ENCODE measurements at regions not wholly inside any gene's neighbourhood (a gene's known extent, or its start where the extent isn't known, plus 50 kb on each side); places are given as distances from the start of the nearest gene placed in this dataset.
"Not testable (repeated sequence)": the region's sequence is repeated elsewhere in the genome, so short reads cannot be mapped to it uniquely, and the experiment has no call there.

GRCh38 chr6:106749609-106750008, 120.2 kb downstream of the QRSL1 start:
- intact Hi-C loops (cut with micrococcal nuclease), result no loop called here
- DNase-seq, result no peak
- ChIA-PET CTCF (interaction anchor here (0.8 kb wide), 1 partner anchor 248 kb away, joined by 3 read pairs; no protein-coding TSS in a partner anchor), POLR2A (no interaction called here)
- Mint-ChIP-seq H3K27ac (no peak overlapping the region), H3K36me3 (no peaks in the 10 kb centered on the region), H3K27me3 (peaks cover 8% of the 10 kb centered on the region), H3K9me3 (no peaks in the 10 kb centered on the region), H3K4me3 (no peak overlapping the region), H3K4me1 (ENCODE audit: low read depth) (no peaks in the 10 kb centered on the region)

- no peak for DNase-seq
- H3K9me3 Mint-ChIP-seq, result no peaks in the 10 kb centered on the region
- POLR2A ChIA-PET, result no interaction called here
- no peaks in the 10 kb centered on the region for H3K4me1 Mint-ChIP-seq (ENCODE audit: low read depth)
- H3K27ac Mint-ChIP-seq, result no peak overlapping the region
- H3K27me3 Mint-ChIP-seq, result peaks cover 13% of the 10 kb centered on the region
- intact Hi-C loops (cut with micrococcal nuclease), result no loop called here
- no peaks in the 10 kb centered on the region for H3K36me3 Mint-ChIP-seq
- CTCF ChIA-PET, result interaction anchor here (0.8 kb wide), 1 partner anchor 249 kb away, joined by 3 read pairs; no protein-coding TSS in a partner anchor
- no peak overlapping the region for H3K4me3 Mint-ChIP-seq
Observed at GRCh38 chr6:106748547-106749207, 119.3 kb downstream of the QRSL1 start.

- intact Hi-C loops (cut with micrococcal nuclease), result no loop called here
Observed at GRCh38 chr6:106747139-106747538, 117.8 kb downstream of the QRSL1 start.

GRCh38 chr6:106746652-106747051, 117.3 kb downstream of the QRSL1 start:
- CTCF ChIA-PET, result no interaction called here
- Mint-ChIP-seq H3K27me3 (peaks cover 13% of the 10 kb centered on the region), H3K27ac (no peak overlapping the region), H3K4me3 (no peak overlapping the region), H3K9me3 (no peaks in the 10 kb centered on the region), H3K36me3 (no peaks in the 10 kb centered on the region), H3K4me1 (ENCODE audit: low read depth) (no peaks in the 10 kb centered on the region)
- no peak for DNase-seq
- intact Hi-C loops (cut with micrococcal nuclease), result no loop called here
- POLR2A ChIA-PET, result no interaction called here

More at GRCh38 chr6:106747139-106747538, 117.8 kb downstream of the QRSL1 start:
- Mint-ChIP-seq H3K27me3 (peaks cover 13% of the 10 kb centered on the region), H3K9me3 (no peaks in the 10 kb centered on the region), H3K27ac (no peak overlapping the region), H3K4me3 (no peak overlapping the region), H3K4me1 (ENCODE audit: low read depth) (no peaks in the 10 kb centered on the region), H3K36me3 (no peaks in the 10 kb centered on the region)
- POLR2A ChIA-PET, result no interaction called here
- DNase-seq, result no peak
- CTCF ChIA-PET, result no interaction called here

- H3K4me1 Mint-ChIP-seq (ENCODE audit: low read depth), result no peaks in the 10 kb centered on the region
- no peak overlapping the region for H3K4me3 Mint-ChIP-seq
Observed at GRCh38 chr6:106745824-106746582, 116.6 kb downstream of the QRSL1 start.

GRCh38 chr6:106745197-106745770, 115.9 kb downstream of the QRSL1 start:
- CTCF ChIA-PET, result no interaction called here
- Mint-ChIP-seq H3K4me1 (ENCODE audit: low read depth) (no peaks in the 10 kb centered on the region), H3K27ac (no peak overlapping the region), H3K9me3 (no peaks in the 10 kb centered on the region), H3K4me3 (no peak overlapping the region), H3K27me3 (peaks cover 13% of the 10 kb centered on the region), H3K36me3 (no peaks in the 10 kb centered on the region)
- POLR2A ChIA-PET, result no interaction called here
- intact Hi-C loops (cut with micrococcal nuclease), result no loop called here
- no peak for DNase-seq

More at GRCh38 chr6:106745824-106746582, 116.6 kb downstream of the QRSL1 start:
- Mint-ChIP-seq H3K36me3 (no peaks in the 10 kb centered on the region), H3K27me3 (peaks cover 13% of the 10 kb centered on the region), H3K27ac (no peak overlapping the region), H3K9me3 (no peaks in the 10 kb centered on the region)
- intact Hi-C loops (cut with micrococcal nuclease), result no loop called here
- CTCF ChIA-PET, result no interaction called here
- no peak for DNase-seq
- POLR2A ChIA-PET, result no interaction called here

- no peaks in the 10 kb centered on the region for H3K9me3 Mint-ChIP-seq
- no peak overlapping the region for H3K27ac Mint-ChIP-seq
- no peak overlapping the region for H3K4me3 Mint-ChIP-seq
- DNase-seq, result no peak
- intact Hi-C loops (cut with micrococcal nuclease), result no loop called here
- no peaks in the 10 kb centered on the region for H3K36me3 Mint-ChIP-seq
- peaks cover 13% of the 10 kb centered on the region for H3K27me3 Mint-ChIP-seq
- CTCF ChIA-PET, result no interaction called here
- H3K4me1 Mint-ChIP-seq (ENCODE audit: low read depth), result no peaks in the 10 kb centered on the region
- POLR2A ChIA-PET, result no interaction called here
Observed at GRCh38 chr6:106744781-106745180, 115.4 kb downstream of the QRSL1 start.

- H3K4me1 Mint-ChIP-seq (ENCODE audit: low read depth); H3K36me3 Mint-ChIP-seq; H3K4me3 Mint-ChIP-seq; H3K9me3 Mint-ChIP-seq; CTCF ChIA-PET; intact Hi-C loops (cut with micrococcal nuclease); DNase-seq; H3K27ac Mint-ChIP-seq; POLR2A ChIA-PET: not testable (repeated sequence)
- peaks cover 13% of the 10 kb centered on the region for H3K27me3 Mint-ChIP-seq
Observed at GRCh38 chr6:106744029-106744428, 114.7 kb downstream of the QRSL1 start.

- Mint-ChIP-seq H3K27ac (no peak overlapping the region), H3K27me3 (peaks cover 13% of the 10 kb centered on the region), H3K9me3 (no peaks in the 10 kb centered on the region), H3K4me1 (ENCODE audit: low read depth) (no peaks in the 10 kb centered on the region), H3K36me3 (no peaks in the 10 kb centered on the region), H3K4me3 (no peak overlapping the region)
- intact Hi-C loops (cut with micrococcal nuclease), result no loop called here
- ChIA-PET CTCF (no interaction called here), POLR2A (no interaction called here)
- DNase-seq, result no peak
Observed at GRCh38 chr6:106743612-106744011, 114.2 kb downstream of the QRSL1 start.

GRCh38 chr6:106740287-106740686, 110.9 kb downstream of the QRSL1 start:
- no peak overlapping the region for H3K27ac Mint-ChIP-seq
- DNase-seq, result no peak
- CTCF ChIA-PET, result no interaction called here
- POLR2A ChIA-PET, result no interaction called here
- peaks cover 15% of the 10 kb centered on the region for H3K27me3 Mint-ChIP-seq
- no peaks in the 10 kb centered on the region for H3K4me1 Mint-ChIP-seq (ENCODE audit: low read depth)
- H3K4me3 Mint-ChIP-seq, result no peak overlapping the region
- H3K9me3 Mint-ChIP-seq, result peaks cover 5% of the 10 kb centered on the region
- H3K36me3 Mint-ChIP-seq, result no peaks in the 10 kb centered on the region
- intact Hi-C loops (cut with micrococcal nuclease), result no loop called here

GRCh38 chr6:106739387-106739786, 110.0 kb downstream of the QRSL1 start:
- Mint-ChIP-seq H3K4me3 (no peak overlapping the region), H3K36me3 (no peaks in the 10 kb centered on the region), H3K4me1 (ENCODE audit: low read depth) (no peaks in the 10 kb centered on the region), H3K27me3 (peaks cover 11% of the 10 kb centered on the region), H3K27ac (no peak overlapping the region), H3K9me3 (peaks cover 5% of the 10 kb centered on the region)
- ChIA-PET CTCF (no interaction called here), POLR2A (no interaction called here)
- no peak for DNase-seq
- intact Hi-C loops (cut with micrococcal nuclease), result no loop called here

- POLR2A ChIA-PET, result no interaction called here
- no peak for DNase-seq
- H3K27ac Mint-ChIP-seq, result no peak overlapping the region
- peaks cover 7% of the 10 kb centered on the region for H3K27me3 Mint-ChIP-seq
- no peaks in the 10 kb centered on the region for H3K36me3 Mint-ChIP-seq
- H3K9me3 Mint-ChIP-seq, result peaks cover 5% of the 10 kb centered on the region
- CTCF ChIA-PET, result interaction anchor here (0.6 to 1.6 kb wide), 2 partner anchors 243 to 1568 kb away, joined by 4 to 5 read pairs; no protein-coding TSS in a partner anchor
- no peak overlapping the region for H3K4me3 Mint-ChIP-seq
- H3K4me1 Mint-ChIP-seq (ENCODE audit: low read depth), result no peaks in the 10 kb centered on the region
- intact Hi-C loops (cut with micrococcal nuclease), result no loop called here
Observed at GRCh38 chr6:106736502-106736901, 107.1 kb downstream of the QRSL1 start.

- H3K9me3 Mint-ChIP-seq, result peaks cover 5% of the 10 kb centered on the region
- no peaks in the 10 kb centered on the region for H3K36me3 Mint-ChIP-seq
- no peaks in the 10 kb centered on the region for H3K4me1 Mint-ChIP-seq (ENCODE audit: low read depth)
- no peak overlapping the region for H3K27ac Mint-ChIP-seq
- peaks cover 7% of the 10 kb centered on the region for H3K27me3 Mint-ChIP-seq
- DNase-seq, result no peak
- H3K4me3 Mint-ChIP-seq, result no peak overlapping the region
- POLR2A ChIA-PET, result no interaction called here
- intact Hi-C loops (cut with micrococcal nuclease), result no loop called here
- CTCF ChIA-PET, result no interaction called here
Observed at GRCh38 chr6:106735828-106736227, 106.5 kb downstream of the QRSL1 start.

Measured in activated CD4-positive, alpha-beta memory T cell treated with anti-CD3 and anti-CD28 coated beads for 36 hours (primary cell).